ENCODE measurements at regions not wholly inside any gene's neighbourhood (a gene's known extent, or its start where the extent isn't known, plus 50 kb on each side); places are given as distances from the start of the nearest gene placed in this dataset.

GRCh38 chr17:53948323-53948722 lies 125.6 kb downstream of the KIF2B start:
- no peak for TF ChIP-seq CTCF (IDR thresholded peaks at IDR 0.05; ENCODE audit: partially characterized antibody, unreplicated experiment)
- Mint-ChIP-seq H3K4me3 (ENCODE audit: unreplicated experiment) (no peak overlapping the region), H3K9me3 (ENCODE audit: unreplicated experiment) (no peaks in the 10 kb centered on the region), H3K27ac (ENCODE audit: unreplicated experiment) (no peak overlapping the region), H3K4me1 (ENCODE audit: low read depth, unreplicated experiment) (no peaks in the 10 kb centered on the region), H3K36me3 (ENCODE audit: unreplicated experiment) (no peaks in the 10 kb centered on the region), H3K27me3 (ENCODE audit: unreplicated experiment) (peaks cover 2% of the 10 kb centered on the region)
- DNase-seq, result no peak

GRCh38 chr17:53949473-53950090 lies 126.9 kb downstream of the KIF2B start:
- Mint-ChIP-seq H3K4me1 (ENCODE audit: low read depth, unreplicated experiment) (no peaks in the 10 kb centered on the region), H3K9me3 (ENCODE audit: unreplicated experiment) (no peaks in the 10 kb centered on the region), H3K27ac (ENCODE audit: unreplicated experiment) (no peak overlapping the region), H3K36me3 (ENCODE audit: unreplicated experiment) (no peaks in the 10 kb centered on the region), H3K4me3 (ENCODE audit: unreplicated experiment) (no peak overlapping the region), H3K27me3 (ENCODE audit: unreplicated experiment) (peaks cover 2% of the 10 kb centered on the region)
- DNase-seq, result no peak
- TF ChIP-seq CTCF (IDR thresholded peaks at IDR 0.05; ENCODE audit: partially characterized antibody, unreplicated experiment), result no peak

- Mint-ChIP-seq H3K27ac (ENCODE audit: unreplicated experiment) (no peak overlapping the region), H3K9me3 (ENCODE audit: unreplicated experiment) (peaks cover 1% of the 10 kb centered on the region), H3K36me3 (ENCODE audit: unreplicated experiment) (peaks cover under 1% of the 10 kb centered on the region), H3K27me3 (ENCODE audit: unreplicated experiment) (peaks cover 2% of the 10 kb centered on the region), H3K4me1 (ENCODE audit: low read depth, unreplicated experiment) (no peaks in the 10 kb centered on the region), H3K4me3 (ENCODE audit: unreplicated experiment) (no peak overlapping the region)
- peak; percentile 27 for TF ChIP-seq CTCF (IDR thresholded peaks at IDR 0.05; ENCODE audit: partially characterized antibody, unreplicated experiment)
- no peak for DNase-seq
Observed at GRCh38 chr17:53950207-53950857, 127.6 kb downstream of the KIF2B start.

- Mint-ChIP-seq H3K36me3 (ENCODE audit: unreplicated experiment) (peaks cover 4% of the 10 kb centered on the region), H3K27ac (ENCODE audit: unreplicated experiment) (no peak overlapping the region), H3K9me3 (ENCODE audit: unreplicated experiment) (peaks cover 3% of the 10 kb centered on the region), H3K27me3 (ENCODE audit: unreplicated experiment) (peaks cover 2% of the 10 kb centered on the region), H3K4me3 (ENCODE audit: unreplicated experiment) (no peak overlapping the region), H3K4me1 (ENCODE audit: low read depth, unreplicated experiment) (no peaks in the 10 kb centered on the region)
- no peak for TF ChIP-seq CTCF (IDR thresholded peaks at IDR 0.05; ENCODE audit: partially characterized antibody, unreplicated experiment)
- no peak for DNase-seq
Observed at GRCh38 chr17:53950858-53951250, 128.1 kb downstream of the KIF2B start.

- Mint-ChIP-seq H3K9me3 (ENCODE audit: unreplicated experiment) (no peaks in the 10 kb centered on the region), H3K27ac (ENCODE audit: unreplicated experiment) (no peak overlapping the region), H3K4me3 (ENCODE audit: unreplicated experiment) (no peak overlapping the region), H3K27me3 (ENCODE audit: unreplicated experiment) (no peaks in the 10 kb centered on the region), H3K36me3 (ENCODE audit: unreplicated experiment) (no peaks in the 10 kb centered on the region), H3K4me1 (ENCODE audit: low read depth, unreplicated experiment) (no peaks in the 10 kb centered on the region)
- DNase-seq, result no peak
- TF ChIP-seq CTCF (IDR thresholded peaks at IDR 0.05; ENCODE audit: partially characterized antibody, unreplicated experiment), result no peak
Observed at GRCh38 chr17:53971361-53971760, 148.6 kb downstream of the KIF2B start.
